ENCODE measurements at regions not wholly inside any gene's neighbourhood (a gene's known extent, or its start where the extent isn't known, plus 50 kb on each side); places are given as distances from the start of the nearest gene placed in this dataset.

DNA sequence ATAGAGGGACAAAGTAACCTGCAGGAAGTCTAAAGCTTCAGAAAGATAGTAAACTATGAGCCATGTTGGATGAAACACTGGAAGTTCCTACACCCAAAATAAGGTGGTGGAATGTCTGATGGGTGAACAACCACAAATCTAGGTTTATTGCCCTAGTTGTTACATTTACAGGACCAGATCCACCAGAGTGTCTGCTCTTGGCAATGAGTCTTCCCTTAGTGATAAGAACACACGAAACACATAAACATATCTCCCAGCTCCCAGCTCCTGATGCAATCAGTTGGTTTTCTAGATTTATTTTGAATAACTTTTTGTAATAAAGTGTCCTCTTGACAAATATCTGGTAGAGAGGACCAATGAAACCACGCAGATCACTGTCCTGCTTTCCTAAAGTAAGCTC, 329.7 kb upstream of the WWC1 start:
- FAIRE-seq (no peak), ATAC-seq (no peak), DNase-seq (ENCODE audit: low spot score) (no peak)
- Histone ChIP-seq H3K4me2 (ENCODE audit: low read depth, low read length) (no peak overlapping the region), H3K36me3 (replicated peaks in 1 of 2; ENCODE audit: control insufficient read depth in 1 of 2, insufficient read depth in 2 of 2, low read length in 2 of 2) (no peaks in the 10 kb centered on the region), H3K27me3 (ENCODE audit: control insufficient read depth in 1 of 2, insufficient read depth in 2 of 2, low read length in 2 of 2) (no peaks in the 10 kb centered on the region), H3K79me2 (ENCODE audit: insufficient read depth, low read length) (no peaks in the 10 kb centered on the region), H3K4me3 (replicated peaks in 1 of 3; ENCODE audit: insufficient read depth in 1 of 3, low read depth in 2 of 3, low read length in 3 of 3) (no peak overlapping the region), H3K27ac (ENCODE audit: extremely low read length, insufficient read depth, low read length) (no peak overlapping the region), H3K4me1 (ENCODE audit: insufficient read depth, low read length) (no peaks in the 10 kb centered on the region), H3K9ac (ENCODE audit: insufficient read depth, low read depth, low read length) (no peak overlapping the region), H4K20me1 (ENCODE audit: insufficient read depth, low read length) (no peaks in the 10 kb centered on the region), H3K9me3 (ENCODE audit: low read length) (no peaks in the 10 kb centered on the region), H2AFZ (ENCODE audit: low read length) (no peak overlapping the region)
- BruUV-seq (replicated peaks): no TSS peak
- 0% methylated on average over 2 of the region's 2 CpGs for WGBS (ENCODE audit: low lambda C conversion rate)
- POLR2A ChIA-PET: no interaction called here
- CTCF ChIA-PET (ENCODE audit: low intra/inter-chr PET ratio, low total read pairs): no interaction called here
- TF ChIP-seq ZIK1 (CRISPR knock-in tag; IDR thresholded peaks at IDR 0.05; ENCODE audit: borderline replicate concordance, low read depth): no peak
- no peak for TF ChIP-seq HCFC1 (IDR thresholded peaks at IDR 0.05; ENCODE audit: low read depth, low read length)
- TF ChIP-seq NFYB (CRISPR knock-in tag; IDR thresholded peaks at IDR 0.05): no peak
- no peak for TF ChIP-seq ATM (IDR thresholded peaks at IDR 0.05; ENCODE audit: borderline replicate concordance)
- TF ChIP-seq, protein P1, sequence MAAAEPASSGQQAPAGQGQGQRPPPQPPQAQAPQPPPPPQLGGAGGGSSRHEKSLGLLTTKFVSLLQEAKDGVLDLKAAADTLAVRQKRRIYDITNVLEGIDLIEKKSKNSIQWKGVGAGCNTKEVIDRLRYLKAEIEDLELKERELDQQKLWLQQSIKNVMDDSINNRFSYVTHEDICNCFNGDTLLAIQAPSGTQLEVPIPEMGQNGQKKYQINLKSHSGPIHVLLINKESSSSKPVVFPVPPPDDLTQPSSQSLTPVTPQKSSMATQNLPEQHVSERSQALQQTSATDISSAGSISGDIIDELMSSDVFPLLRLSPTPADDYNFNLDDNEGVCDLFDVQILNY (CRISPR knock-in tag; conservative IDR thresholded peaks at IDR 0.05): no peak
- TF ChIP-seq ZNF160 (CRISPR knock-in tag; IDR thresholded peaks at IDR 0.05): no peak
- no peak for TF ChIP-seq MED13 (CRISPR knock-in tag; IDR thresholded peaks at IDR 0.05)
- TF ChIP-seq EZH2 (conservative IDR thresholded peaks at IDR 0.05; ENCODE audit: low read depth, low read length): no peak
- TF ChIP-seq, protein P2, sequence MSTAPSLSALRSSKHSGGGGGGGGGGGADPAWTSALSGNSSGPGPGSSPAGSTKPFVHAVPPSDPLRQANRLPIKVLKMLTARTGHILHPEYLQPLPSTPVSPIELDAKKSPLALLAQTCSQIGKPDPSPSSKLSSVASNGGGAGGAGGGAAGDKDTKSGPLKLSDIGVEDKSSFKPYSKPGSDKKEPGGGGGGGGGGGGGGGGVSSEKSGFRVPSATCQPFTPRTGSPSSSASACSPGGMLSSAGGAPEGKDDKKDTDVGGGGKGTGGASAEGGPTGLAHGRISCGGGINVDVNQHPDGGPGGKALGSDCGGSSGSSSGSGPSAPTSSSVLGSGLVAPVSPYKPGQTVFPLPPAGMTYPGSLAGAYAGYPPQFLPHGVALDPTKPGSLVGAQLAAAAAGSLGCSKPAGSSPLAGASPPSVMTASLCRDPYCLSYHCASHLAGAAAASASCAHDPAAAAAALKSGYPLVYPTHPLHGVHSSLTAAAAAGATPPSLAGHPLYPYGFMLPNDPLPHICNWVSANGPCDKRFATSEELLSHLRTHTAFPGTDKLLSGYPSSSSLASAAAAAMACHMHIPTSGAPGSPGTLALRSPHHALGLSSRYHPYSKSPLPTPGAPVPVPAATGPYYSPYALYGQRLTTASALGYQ (CRISPR knock-in tag; IDR thresholded peaks at IDR 0.05): no peak
- TF ChIP-seq CCAR2 (optimal IDR thresholded peaks at IDR 0.05; ENCODE audit: low read depth, low read length): no peak
- no peak for TF ChIP-seq ZNF282 (IDR thresholded peaks at IDR 0.05; ENCODE audit: partially characterized antibody)
- intact Hi-C loops (cut with micrococcal nuclease; ENCODE audit: unreplicated experiment): no loop called here
- in situ Hi-C loops (cut with HindIII; ENCODE audit: extremely low pct_ligation_motif_present, low pct_unique_long_range_greater_than_20kb): no loop called here
